ENCODE measurements at regions not wholly inside any gene's neighbourhood (a gene's known extent, or its start where the extent isn't known, plus 50 kb on each side); places are given as distances from the start of the nearest gene placed in this dataset.

DNA sequence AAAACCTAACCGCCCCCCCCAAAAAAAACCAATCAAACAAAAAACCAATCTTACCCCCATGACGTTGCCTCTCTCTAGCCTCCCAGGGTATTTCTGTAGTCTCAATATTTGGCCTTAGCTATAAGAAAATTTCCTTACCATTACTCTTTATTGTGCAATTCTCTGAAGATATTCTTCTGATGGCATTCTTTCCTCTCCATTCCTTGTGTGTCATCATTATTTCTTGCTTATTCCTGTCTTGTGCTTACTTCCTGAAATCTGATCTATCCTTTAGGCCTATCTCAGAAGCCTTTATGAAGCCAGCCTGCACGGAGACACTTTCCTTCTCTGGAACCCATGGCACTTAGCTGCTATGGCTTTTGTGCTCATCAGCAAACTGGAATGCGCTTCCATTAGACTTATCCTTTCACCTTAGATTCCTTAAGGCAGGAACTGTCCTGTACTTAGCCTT lies 65.9 kb upstream of the DDR1 start (continued):
- TF ChIP-seq ARID1B (IDR thresholded peaks at IDR 0.05) = peak; percentile 47; the same call in 1 of the 2 replicates
- TF ChIP-seq ZNF175 (CRISPR knock-in tag; IDR thresholded peaks at IDR 0.05; ENCODE audit: low read depth) = peak; percentile 90
- TF ChIP-seq, protein P1, sequence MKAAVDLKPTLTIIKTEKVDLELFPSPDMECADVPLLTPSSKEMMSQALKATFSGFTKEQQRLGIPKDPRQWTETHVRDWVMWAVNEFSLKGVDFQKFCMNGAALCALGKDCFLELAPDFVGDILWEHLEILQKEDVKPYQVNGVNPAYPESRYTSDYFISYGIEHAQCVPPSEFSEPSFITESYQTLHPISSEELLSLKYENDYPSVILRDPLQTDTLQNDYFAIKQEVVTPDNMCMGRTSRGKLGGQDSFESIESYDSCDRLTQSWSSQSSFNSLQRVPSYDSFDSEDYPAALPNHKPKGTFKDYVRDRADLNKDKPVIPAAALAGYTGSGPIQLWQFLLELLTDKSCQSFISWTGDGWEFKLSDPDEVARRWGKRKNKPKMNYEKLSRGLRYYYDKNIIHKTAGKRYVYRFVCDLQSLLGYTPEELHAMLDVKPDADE (conservative IDR thresholded peaks at IDR 0.05; ENCODE audit: control insufficient read depth, low read depth, low read length) = no peak
- no peak for TF ChIP-seq ETV6 (IDR thresholded peaks at IDR 0.05; ENCODE audit: borderline replicate concordance in 1 of 2, low read depth in 2 of 2, low read length in 1 of 2)
- TF ChIP-seq ETV6 (CRISPR knock-in tag; IDR thresholded peaks at IDR 0.05; ENCODE audit: borderline replicate concordance) = no peak
- TF ChIP-seq CEBPG (CRISPR knock-in tag; IDR thresholded peaks at IDR 0.05) = peak; percentile 90
- peak; percentile 97 to 98 for TF ChIP-seq CEBPG (tag; conservative IDR thresholded peaks at IDR 0.05 in 1 of 2, IDR thresholded peaks at IDR 0.05 in 1 of 2)
- no peak for TF ChIP-seq NR3C1 (CRISPR knock-in tag; IDR thresholded peaks at IDR 0.05)
- no peak for TF ChIP-seq LARP7 (IDR thresholded peaks at IDR 0.05)
- TF ChIP-seq, protein P2, sequence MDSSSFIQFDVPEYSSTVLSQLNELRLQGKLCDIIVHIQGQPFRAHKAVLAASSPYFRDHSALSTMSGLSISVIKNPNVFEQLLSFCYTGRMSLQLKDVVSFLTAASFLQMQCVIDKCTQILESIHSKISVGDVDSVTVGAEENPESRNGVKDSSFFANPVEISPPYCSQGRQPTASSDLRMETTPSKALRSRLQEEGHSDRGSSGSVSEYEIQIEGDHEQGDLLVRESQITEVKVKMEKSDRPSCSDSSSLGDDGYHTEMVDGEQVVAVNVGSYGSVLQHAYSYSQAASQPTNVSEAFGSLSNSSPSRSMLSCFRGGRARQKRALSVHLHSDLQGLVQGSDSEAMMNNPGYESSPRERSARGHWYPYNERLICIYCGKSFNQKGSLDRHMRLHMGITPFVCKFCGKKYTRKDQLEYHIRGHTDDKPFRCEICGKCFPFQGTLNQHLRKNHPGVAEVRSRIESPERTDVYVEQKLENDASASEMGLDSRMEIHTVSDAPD (CRISPR knock-in tag; IDR thresholded peaks at IDR 0.05) = 0 out of 2 replicates have a peak, but pooled peaks have one; percentile 30
- TF ChIP-seq POLR3G (IDR thresholded peaks at IDR 0.05; ENCODE audit: extremely low read depth, insufficient read length, insufficient replicate concordance) = no peak

All from K562 (cell line).